H1 (cell line): ENCODE measurements at regions not wholly inside any gene's neighbourhood (a gene's known extent, or its start where the extent isn't known, plus 50 kb on each side); places are given as distances from the start of the nearest gene placed in this dataset.

Source experiments
- RNF2 ChIP-seq: fragments of 200-900, 300-1000 bp; sonication (generic); IDR thresholded peaks from 2 replicates; pipeline ENCODE4 v1.7.1; 2016; ENCODE audit warnings: borderline replicate concordance, low read depth, mild to moderate bottlenecking, antibody characterized with exemption, low read length; ENCODE audit not compliant: poor library complexity, severe bottlenecking; ENCODE audit errors: missing control alignments
- SIX5 ChIP-seq: IDR thresholded peaks from 2 replicates; pipeline ENCODE4 v1.6.1; 2011; ENCODE audit warnings: mild to moderate bottlenecking, low read depth, low read length

GRCh38 chr6:74690365-74690764 is 515.5 kb downstream of the COL12A1 start (continued):
- TF ChIP-seq RNF2 (no peak), SIX5 (no peak)
